ENCODE measurements at regions not wholly inside any gene's neighbourhood (a gene's known extent, or its start where the extent isn't known, plus 50 kb on each side); places are given as distances from the start of the nearest gene placed in this dataset.

GRCh38 chr3:11950576-11950975 lies 53.6 kb upstream of the SYN2 start:
- POLR2A ChIA-PET = no interaction called here

DNA sequence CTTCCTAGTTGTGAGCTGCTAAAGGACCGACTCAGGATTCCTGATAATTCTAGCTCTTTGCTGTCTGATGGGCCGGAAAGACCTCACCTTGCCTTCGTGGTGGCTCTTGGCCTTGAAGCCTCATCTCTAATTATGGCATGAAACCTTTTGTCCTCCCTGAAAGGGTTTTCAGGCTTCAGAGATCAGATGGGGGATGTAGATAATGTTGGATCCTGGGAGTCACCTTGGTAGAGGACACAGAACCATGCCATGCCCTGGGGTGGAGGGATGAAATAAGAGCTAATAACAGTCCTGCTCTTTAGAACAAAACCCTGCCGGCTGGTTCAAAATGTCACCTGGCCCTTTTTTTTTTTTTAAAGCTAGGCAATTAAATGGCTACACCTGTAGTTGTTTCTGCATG lies 50.8 kb upstream of the SYN2 start:
- CTCF ChIA-PET = interaction anchor here (1.6 kb wide), 1 partner anchor 93 kb away, joined by 3 read pairs; no protein-coding TSS in a partner anchor
- no peak for DNase-seq (ENCODE audit: extremely low spot score)
- POLR2A ChIA-PET = interaction anchor here (1.0 kb wide), 1 partner anchor 26 kb away, joined by 3 read pairs; no protein-coding TSS in a partner anchor
- no peak for TF ChIP-seq SUZ12 (IDR thresholded peaks at IDR 0.05)

More at GRCh38 chr3:11950576-11950975, 53.6 kb upstream of the SYN2 start:
- DNase-seq (ENCODE audit: extremely low spot score) = no peak
- no peak for TF ChIP-seq SUZ12 (IDR thresholded peaks at IDR 0.05)
- no peak for TF ChIP-seq LEF1 (IDR thresholded peaks at IDR 0.05; ENCODE audit: borderline replicate concordance)
- TF ChIP-seq SP1 (IDR thresholded peaks at IDR 0.05) = no peak
- TF ChIP-seq NFRKB (IDR thresholded peaks at IDR 0.05) = no peak
- TF ChIP-seq CTBP1 (IDR thresholded peaks at IDR 0.05; ENCODE audit: borderline replicate concordance) = no peak
- TF ChIP-seq TARDBP (IDR thresholded peaks at IDR 0.05) = no peak
- TF ChIP-seq FOXM1 (IDR thresholded peaks at IDR 0.05; ENCODE audit: borderline replicate concordance) = no peak
- no peak for TF ChIP-seq ELF4 (IDR thresholded peaks at IDR 0.05)
- no peak for TF ChIP-seq ARNT (IDR thresholded peaks at IDR 0.05)
- TF ChIP-seq HDGF (IDR thresholded peaks at IDR 0.05; ENCODE audit: borderline replicate concordance) = no peak
- TF ChIP-seq BHLHE40 (IDR thresholded peaks at IDR 0.05; ENCODE audit: borderline replicate concordance) = no peak
- TF ChIP-seq L3MBTL2 (conservative IDR thresholded peaks at IDR 0.05) = no peak
- TF ChIP-seq PKNOX1 (IDR thresholded peaks at IDR 0.05) = no peak
- TF ChIP-seq FOXA1 (IDR thresholded peaks at IDR 0.05) = no peak
- no peak for TF ChIP-seq FOXK2 (IDR thresholded peaks at IDR 0.05)
- CTCF ChIA-PET = no interaction called here

DNA sequence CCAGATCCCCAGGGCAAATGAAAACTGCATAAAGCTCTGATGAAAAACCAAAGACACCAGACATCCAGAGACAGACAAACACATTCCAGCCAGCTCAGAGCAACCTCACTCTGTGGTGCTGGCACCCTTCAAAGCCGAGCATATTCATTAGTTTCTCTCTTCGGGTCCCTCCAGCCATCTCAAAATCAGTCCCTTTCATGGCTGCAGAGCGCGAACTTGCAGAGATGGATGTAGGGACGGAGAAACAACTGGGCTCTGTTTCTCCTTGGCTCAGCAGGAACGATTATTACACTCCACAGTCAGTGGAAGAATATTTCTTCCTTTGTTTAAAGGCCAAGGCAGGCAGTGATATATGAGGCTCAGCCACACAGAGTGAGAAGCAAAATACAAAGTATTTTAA lies 50.4 kb upstream of the SYN2 start:
- TF ChIP-seq ZNF384 (IDR thresholded peaks at IDR 0.05) (no peak), FOXM1 (IDR thresholded peaks at IDR 0.05; ENCODE audit: borderline replicate concordance) (no peak), ARNT (IDR thresholded peaks at IDR 0.05) (no peak), NFRKB (IDR thresholded peaks at IDR 0.05) (no peak), SUZ12 (IDR thresholded peaks at IDR 0.05) (no peak), FOXA1 (IDR thresholded peaks at IDR 0.05) (no peak), HDGF (IDR thresholded peaks at IDR 0.05; ENCODE audit: borderline replicate concordance) (no peak), L3MBTL2 (conservative IDR thresholded peaks at IDR 0.05) (no peak)
- CTCF ChIA-PET = interaction anchor here (1.6 kb wide), 1 partner anchor 92 kb away, joined by 3 read pairs; no protein-coding TSS in a partner anchor
- DNase-seq (ENCODE audit: extremely low spot score) = no peak
- POLR2A ChIA-PET = interaction anchor here (1.0 kb wide), 1 partner anchor 27 kb away, joined by 3 read pairs; no protein-coding TSS in a partner anchor

DNA sequence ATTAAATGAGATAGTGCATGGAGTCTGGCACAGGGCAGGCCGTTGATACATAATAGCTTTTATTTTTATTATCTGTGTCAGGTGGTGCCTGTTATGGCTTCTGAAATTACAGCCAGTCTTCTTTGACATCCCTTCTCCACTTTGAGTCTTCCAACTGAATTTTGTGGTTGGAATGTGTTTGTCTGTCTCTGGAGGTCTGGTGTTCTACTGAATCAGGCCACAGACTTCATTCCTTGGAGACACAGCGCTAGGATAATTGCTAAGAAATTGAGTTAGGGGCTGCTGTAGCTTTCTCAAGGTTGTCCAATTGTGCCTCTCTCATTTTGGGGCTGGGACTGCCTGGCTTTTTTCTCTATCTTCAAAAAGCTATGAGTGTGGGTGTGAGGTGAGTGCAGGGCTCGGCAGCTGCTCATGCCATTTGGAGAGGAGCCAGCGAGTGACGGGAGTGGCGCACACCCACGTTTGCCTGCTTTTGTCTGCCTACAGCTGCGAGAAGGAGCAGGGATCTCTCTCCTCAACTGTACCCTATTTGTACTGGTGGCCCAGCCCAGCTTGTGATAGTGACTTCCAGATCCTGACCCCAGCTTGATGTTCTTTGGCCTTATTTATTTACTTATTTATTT lies 49.8 kb upstream of the SYN2 start:
- ChIA-PET CTCF (interaction anchor here (0.6 to 1.6 kb wide), 2 partner anchors 92 to 702 kb away, joined by 3 to 5 read pairs; no protein-coding TSS in a partner anchor), POLR2A (interaction anchor here (1.0 kb wide), 1 partner anchor 27 kb away, joined by 3 read pairs; no protein-coding TSS in a partner anchor)
- no peak for TF ChIP-seq HDGF (IDR thresholded peaks at IDR 0.05; ENCODE audit: borderline replicate concordance)
- no peak for TF ChIP-seq SP1 (IDR thresholded peaks at IDR 0.05)
- TF ChIP-seq LEF1 (IDR thresholded peaks at IDR 0.05; ENCODE audit: borderline replicate concordance) = no peak
- TF ChIP-seq ZNF384 (IDR thresholded peaks at IDR 0.05) = no peak
- TF ChIP-seq FOXA1 (IDR thresholded peaks at IDR 0.05) = no peak
- TF ChIP-seq PKNOX1 (IDR thresholded peaks at IDR 0.05) = no peak
- no peak for TF ChIP-seq TARDBP (IDR thresholded peaks at IDR 0.05)
- DNase-seq (ENCODE audit: extremely low spot score) = no peak
